ENCODE measurements at regions not wholly inside any gene's neighbourhood (a gene's known extent, or its start where the extent isn't known, plus 50 kb on each side); places are given as distances from the start of the nearest gene placed in this dataset.

DNA sequence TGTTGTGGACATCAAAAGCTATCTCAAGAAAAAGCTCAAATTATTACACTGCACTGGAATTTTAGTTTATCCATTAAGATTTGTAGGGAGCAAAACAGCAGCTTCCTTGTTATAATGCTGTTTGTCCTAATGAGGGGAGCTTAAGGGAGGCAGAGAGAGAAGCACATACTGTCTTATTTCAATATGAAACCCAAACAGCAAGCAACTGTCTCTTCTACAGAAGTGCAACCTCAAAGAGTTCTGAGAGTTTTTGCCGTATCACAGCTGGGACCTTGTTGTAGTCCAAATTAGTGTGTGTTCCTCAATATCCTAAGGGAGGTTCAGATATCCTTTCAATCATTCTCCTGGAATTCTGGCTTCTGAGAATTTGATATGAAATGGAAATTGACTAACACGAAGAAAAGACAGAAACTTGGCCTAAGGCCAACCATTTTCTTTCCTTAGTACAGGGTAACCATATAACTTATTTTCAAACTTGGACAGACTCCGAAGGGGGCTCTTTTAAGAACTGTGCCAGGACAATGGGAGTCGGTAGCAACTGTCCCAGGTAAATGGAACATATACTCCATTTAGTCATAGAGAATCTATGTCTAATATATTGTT is 149.3 kb upstream of the CCN2 start:
- DNase-seq, result no peak
- Mint-ChIP-seq H3K4me1 (ENCODE audit: low read depth) (no peaks in the 10 kb centered on the region), H3K27me3 (no peaks in the 10 kb centered on the region), H3K9me3 (no peaks in the 10 kb centered on the region), H3K36me3 (ENCODE audit: low read depth) (no peaks in the 10 kb centered on the region), H3K4me3 (no peak overlapping the region), H3K27ac (no peak overlapping the region)
- ATAC-seq (ENCODE audit: poor library complexity), result no peak
- ChIA-PET POLR2A (no interaction called here), CTCF (no interaction called here)
- intact Hi-C loops (cut with DNase I, micrococcal nuclease), result no loop called here
- no peaks in the 10 kb centered on the region for H3K9me3 ChIP-seq (ENCODE audit: control insufficient read depth in 1 of 2, insufficient read depth in 1 of 2, low read length in 2 of 2)
- H3K36me3 ChIP-seq (ENCODE audit: insufficient read depth, low read length), result no peaks in the 10 kb centered on the region
- H3K4me1 ChIP-seq (ENCODE audit: insufficient read depth, low read length), result no peaks in the 10 kb centered on the region
- H3K27ac ChIP-seq (ENCODE audit: low read depth in 1 of 2, low read length in 2 of 2), result no peak overlapping the region
- H3K27me3 ChIP-seq (ENCODE audit: control insufficient read depth in 1 of 2, insufficient read depth in 2 of 2, low read length in 2 of 2), result no peaks in the 10 kb centered on the region
- TF ChIP-seq, protein P1, sequence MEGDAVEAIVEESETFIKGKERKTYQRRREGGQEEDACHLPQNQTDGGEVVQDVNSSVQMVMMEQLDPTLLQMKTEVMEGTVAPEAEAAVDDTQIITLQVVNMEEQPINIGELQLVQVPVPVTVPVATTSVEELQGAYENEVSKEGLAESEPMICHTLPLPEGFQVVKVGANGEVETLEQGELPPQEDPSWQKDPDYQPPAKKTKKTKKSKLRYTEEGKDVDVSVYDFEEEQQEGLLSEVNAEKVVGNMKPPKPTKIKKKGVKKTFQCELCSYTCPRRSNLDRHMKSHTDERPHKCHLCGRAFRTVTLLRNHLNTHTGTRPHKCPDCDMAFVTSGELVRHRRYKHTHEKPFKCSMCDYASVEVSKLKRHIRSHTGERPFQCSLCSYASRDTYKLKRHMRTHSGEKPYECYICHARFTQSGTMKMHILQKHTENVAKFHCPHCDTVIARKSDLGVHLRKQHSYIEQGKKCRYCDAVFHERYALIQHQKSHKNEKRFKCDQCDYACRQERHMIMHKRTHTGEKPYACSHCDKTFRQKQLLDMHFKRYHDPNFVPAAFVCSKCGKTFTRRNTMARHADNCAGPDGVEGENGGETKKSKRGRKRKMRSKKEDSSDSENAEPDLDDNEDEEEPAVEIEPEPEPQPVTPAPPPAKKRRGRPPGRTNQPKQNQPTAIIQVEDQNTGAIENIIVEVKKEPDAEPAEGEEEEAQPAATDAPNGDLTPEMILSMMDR (IDR thresholded peaks at IDR 0.05), result no peak
- H3K4me3 ChIP-seq (ENCODE audit: low read length), result no peak overlapping the region

DNA sequence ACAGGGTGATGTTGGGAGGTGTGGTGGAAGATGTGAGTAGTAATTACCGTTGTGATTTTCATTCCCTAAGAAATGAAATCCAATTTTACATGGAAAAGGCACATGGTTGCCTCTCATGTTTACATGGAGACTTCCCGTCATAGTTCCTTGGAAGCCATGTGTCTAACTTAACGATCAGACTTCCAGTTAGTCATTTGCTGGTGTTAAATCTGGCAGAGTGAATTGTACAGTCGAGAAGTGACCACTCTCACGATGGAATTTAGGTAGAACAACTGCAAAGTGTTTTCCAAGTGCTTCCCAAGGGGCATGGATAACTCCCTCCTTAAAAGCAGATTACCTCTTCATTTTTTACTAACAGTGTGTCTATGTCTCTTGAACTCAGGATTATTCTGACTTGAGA is 145.8 kb upstream of the CCN2 start:
- H3K9me3 Mint-ChIP-seq, result peaks cover 3% of the 10 kb centered on the region
- no peaks in the 10 kb centered on the region for H3K4me1 ChIP-seq (ENCODE audit: insufficient read depth, low read length)
- no peaks in the 10 kb centered on the region for H3K27me3 ChIP-seq (ENCODE audit: control insufficient read depth in 1 of 2, insufficient read depth in 2 of 2, low read length in 2 of 2)
- H3K27ac Mint-ChIP-seq, result no peak overlapping the region
- no peak for ATAC-seq (ENCODE audit: poor library complexity)
- no peaks in the 10 kb centered on the region for H3K9me3 ChIP-seq (ENCODE audit: control insufficient read depth in 1 of 2, insufficient read depth in 1 of 2, low read length in 2 of 2)
- ChIA-PET CTCF (no interaction called here), POLR2A (no interaction called here)
- no peak for DNase-seq
- no peaks in the 10 kb centered on the region for H3K36me3 Mint-ChIP-seq (ENCODE audit: low read depth)
- no peaks in the 10 kb centered on the region for H3K27me3 Mint-ChIP-seq
- no peak overlapping the region for H3K4me3 Mint-ChIP-seq
- H3K4me1 Mint-ChIP-seq (ENCODE audit: low read depth), result no peaks in the 10 kb centered on the region
- TF ChIP-seq, protein P1 (IDR thresholded peaks at IDR 0.05), result no peak
- no peaks in the 10 kb centered on the region for H3K36me3 ChIP-seq (ENCODE audit: insufficient read depth, low read length)
- H3K4me3 ChIP-seq (ENCODE audit: low read length), result no peak overlapping the region
- H3K27ac ChIP-seq (ENCODE audit: low read depth in 1 of 2, low read length in 2 of 2), result no peak overlapping the region
- intact Hi-C loops (cut with DNase I, micrococcal nuclease), result no loop called here

DNA sequence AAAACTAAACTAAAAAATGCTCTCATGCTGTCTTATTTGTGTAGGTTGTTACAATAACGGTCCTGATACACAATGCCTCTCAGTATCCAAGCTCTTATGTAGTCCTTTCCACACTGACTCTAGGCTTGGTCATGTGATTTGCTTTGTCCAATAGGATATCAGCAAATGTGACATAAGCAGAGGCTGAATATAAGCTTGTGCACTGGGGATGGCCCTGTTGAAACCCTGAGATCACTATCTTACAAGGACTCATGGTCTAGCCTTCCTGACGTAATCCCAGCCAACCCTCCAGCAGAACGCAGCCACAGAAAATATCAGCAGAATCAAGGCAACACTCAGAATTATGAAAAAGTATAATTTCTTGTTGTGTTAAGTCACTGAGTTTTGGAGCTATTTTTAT is 145.1 kb upstream of the CCN2 start:
- no peak overlapping the region for H3K27ac Mint-ChIP-seq
- TF ChIP-seq, protein P1 (IDR thresholded peaks at IDR 0.05), result no peak
- Histone ChIP-seq H3K4me1 (ENCODE audit: insufficient read depth, low read length) (no peaks in the 10 kb centered on the region), H3K27me3 (ENCODE audit: control insufficient read depth in 1 of 2, insufficient read depth in 2 of 2, low read length in 2 of 2) (no peaks in the 10 kb centered on the region), H3K36me3 (ENCODE audit: insufficient read depth, low read length) (no peaks in the 10 kb centered on the region), H3K4me3 (ENCODE audit: low read length) (no peak overlapping the region), H3K9me3 (ENCODE audit: control insufficient read depth in 1 of 2, insufficient read depth in 1 of 2, low read length in 2 of 2) (no peaks in the 10 kb centered on the region), H3K27ac (ENCODE audit: low read depth in 1 of 2, low read length in 2 of 2) (no peak overlapping the region)
- H3K9me3 Mint-ChIP-seq, result peaks cover 4% of the 10 kb centered on the region
- ChIA-PET CTCF (no interaction called here), POLR2A (no interaction called here)
- intact Hi-C loops (cut with DNase I, micrococcal nuclease), result no loop called here
- no peak overlapping the region for H3K4me3 Mint-ChIP-seq
- no peaks in the 10 kb centered on the region for H3K4me1 Mint-ChIP-seq (ENCODE audit: low read depth)
- DNase-seq (no peak), ATAC-seq (ENCODE audit: poor library complexity) (no peak)
- H3K27me3 Mint-ChIP-seq, result no peaks in the 10 kb centered on the region
- no peaks in the 10 kb centered on the region for H3K36me3 Mint-ChIP-seq (ENCODE audit: low read depth)
